Effector CD4-positive, alpha-beta T cell (primary cell): ENCODE measurements at regions not wholly inside any gene's neighbourhood (a gene's known extent, or its start where the extent isn't known, plus 50 kb on each side); places are given as distances from the start of the nearest gene placed in this dataset.

ENCODE experiments used
- DNase-seq: peaks from one replicate; pipeline ENCODE4 v3.0.0-alpha.2; 2020

- no peak for DNase-seq
These were observed 326.1 kb downstream of the PRL start for GRCh38 chr6:21970569-21971300.

GRCh38 chr6:21971541-21971940 is 325.3 kb downstream of the PRL start:
- no peak for DNase-seq

GRCh38 chr6:21972516-21972915 is 324.3 kb downstream of the PRL start:
- DNase-seq, result no peak

GRCh38 chr6:21977346-21977745 is 319.5 kb downstream of the PRL start:
- DNase-seq, result no peak

- no peak for DNase-seq
These were observed 315.5 kb downstream of the PRL start for GRCh38 chr6:21981235-21981833.

- no peak for DNase-seq
These were observed 312.7 kb downstream of the PRL start for GRCh38 chr6:21984135-21984534.

GRCh38 chr6:21984561-21984960 is 312.3 kb downstream of the PRL start:
- no peak for DNase-seq

- DNase-seq, result no peak
These were observed 310.9 kb downstream of the PRL start for GRCh38 chr6:21985904-21986303.

GRCh38 chr6:21986703-21987102 is 310.1 kb downstream of the PRL start:
- no peak for DNase-seq

- no peak for DNase-seq
These were observed 309.3 kb downstream of the PRL start for GRCh38 chr6:21987501-21987957.

- no peak for DNase-seq
These were observed 306.3 kb downstream of the PRL start for GRCh38 chr6:21990577-21990976.

GRCh38 chr6:21992178-21992967 is 304.5 kb downstream of the PRL start:
- no peak for DNase-seq

- no peak for DNase-seq
These were observed 303.0 kb downstream of the PRL start for GRCh38 chr6:21993841-21994240.

GRCh38 chr6:21994821-21995220 is 302.0 kb downstream of the PRL start:
- no peak for DNase-seq

- DNase-seq, result no peak
These were observed 301.5 kb downstream of the PRL start for GRCh38 chr6:21995318-21995717.

- DNase-seq, result no peak
These were observed 300.3 kb downstream of the PRL start for GRCh38 chr6:21996425-21997118.

GRCh38 chr6:21997119-21998037 is 299.5 kb downstream of the PRL start:
- no peak for DNase-seq

GRCh38 chr6:21998582-21998981 is 298.3 kb downstream of the PRL start:
- no peak for DNase-seq

GRCh38 chr6:21999012-21999528 is 297.8 kb downstream of the PRL start:
- no peak for DNase-seq

GRCh38 chr6:21999741-22000140 is 297.1 kb downstream of the PRL start:
- no peak for DNase-seq

GRCh38 chr6:22001396-22002027 is 295.3 kb downstream of the PRL start:
- no peak for DNase-seq
